Prostate gland (tissue), 2 donors: ENCODE measurements at regions not wholly inside any gene's neighbourhood (a gene's known extent, or its start where the extent isn't known, plus 50 kb on each side); places are given as distances from the start of the nearest gene placed in this dataset.

ENCODE experiments used
- DNase-seq: peaks from one replicate; pipeline ENCODE4 v3.0.0-alpha.2; 2019; ENCODE audit warnings: low spot score
- H3K27ac ChIP-seq, 2 donors: fragments of 200-600 bp; sonication (generic); 2 replicates each; pipeline ENCODE4 v1.5.1; 2017 to 2019
- H3K27me3 ChIP-seq: fragments of 200-600 bp; sonication (generic); replicated peaks from 2 replicates; pipeline ENCODE4 v1.5.1; 2019; ENCODE audit not compliant: insufficient read depth
- H3K36me3 ChIP-seq, 2 donors: fragments of 200-600 bp; sonication (generic); 1 replicate in 1 of 2; 2 replicates in 1 of 2; pipeline versions ENCODE4 v1.5.1 to v1.8.1; 2017 to 2019
- H3K4me1 ChIP-seq: fragments of 200-600 bp; sonication (generic); replicated peaks from 2 replicates; pipeline ENCODE4 v1.5.1; 2019
- H3K4me3 ChIP-seq, 2 donors: fragments of 200-600 bp; sonication (generic); 2 replicates each; pipeline ENCODE4 v1.5.1; 2017 to 2019
- H3K9me3 ChIP-seq: fragments of 200-600 bp; sonication (generic); 2 replicates; pipeline ENCODE4 v1.5.1; 2017
- CTCF ChIP-seq, 4 experiments: fragments of 200-600 bp in 2 of 4; fragments of 450-650 bp in 2 of 4; sonication (generic) in 2 of 4; IDR thresholded peaks; 1 replicate in 3 of 4; 2 replicates in 1 of 4; pipeline ENCODE4 v1.5.1; 2016 to 2019; ENCODE audit warnings: antibody characterized with exemption in 4 of 4, mild to moderate bottlenecking in 2 of 4, moderate library complexity in 2 of 4
- POLR2A ChIP-seq: fragments of 450-650 bp; IDR thresholded peaks from one replicate; pipeline ENCODE4 v1.6.1; 2016; ENCODE audit warnings: antibody characterized with exemption, mild to moderate bottlenecking
- POLR2AphosphoS5 ChIP-seq: sonication (generic); formaldehyde crosslinking; IDR thresholded peaks from one replicate; pipeline ENCODE4 v1.6.1; 2017; ENCODE audit warnings: antibody characterized with exemption
- WGBS: methylation state at CpG from one replicate; pipeline ENCODE4 v1.1.5; 2018; 5-methylcytosine and 5-hydroxymethylcytosine counted together
- intact Hi-C: fragments of 100-400 bp; cut with DNase I; formaldehyde crosslinking; loops from one replicate; pipeline ENCODE4 v1.14.2; 2022

GRCh38 chr4:29983890-29984289 is 736.3 kb upstream of the PCDH7 start:
- H3K9me3 ChIP-seq = no peaks in the 10 kb centered on the region
- no peak overlapping the region for H3K4me3 ChIP-seq
- H3K27me3 ChIP-seq = no peaks in the 10 kb centered on the region
- intact Hi-C loops = no loop called here
- H3K4me1 ChIP-seq = no peaks in the 10 kb centered on the region
- WGBS = 83% methylated on average over 3 of the region's 3 CpGs
- DNase-seq = no peak
- TF ChIP-seq POLR2AphosphoS5 (no peak), CTCF (IDR thresholded peaks at IDR 0.05) (no peak), POLR2A (no peak)
- H3K36me3 ChIP-seq = no peaks in the 10 kb centered on the region
- no peak overlapping the region for H3K27ac ChIP-seq

DNA sequence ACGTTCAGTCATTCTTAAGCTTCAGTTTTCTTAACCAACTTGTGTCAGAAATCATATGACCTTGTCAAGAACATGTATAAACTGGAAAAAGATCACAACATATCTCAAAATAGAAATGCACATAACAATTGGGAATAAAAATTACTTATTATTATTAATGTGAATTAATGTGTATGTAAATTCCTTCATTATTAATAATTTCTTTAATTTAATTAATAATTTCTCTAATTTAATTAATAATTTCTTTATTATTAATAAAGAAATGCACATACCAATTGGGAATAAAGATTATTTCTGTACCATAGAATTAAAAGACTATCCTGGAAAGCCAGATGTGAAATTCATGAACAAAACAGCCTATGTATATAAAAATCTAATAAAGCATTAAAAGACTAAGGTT is 718.5 kb upstream of the PCDH7 start:
- no peak for DNase-seq
- no peak overlapping the region for H3K27ac ChIP-seq
- no peaks in the 10 kb centered on the region for H3K27me3 ChIP-seq
- H3K36me3 ChIP-seq = no peaks in the 10 kb centered on the region
- intact Hi-C loops = no loop called here
- H3K4me3 ChIP-seq = no peak overlapping the region
- no peak for TF ChIP-seq POLR2A
- TF ChIP-seq POLR2AphosphoS5 = no peak
- no peak for TF ChIP-seq CTCF (IDR thresholded peaks at IDR 0.05)
- no peaks in the 10 kb centered on the region for H3K4me1 ChIP-seq
- no peaks in the 10 kb centered on the region for H3K9me3 ChIP-seq
- WGBS = 75% methylated on average over 1 of the region's 1 CpG

- Histone ChIP-seq H3K27me3 (no peaks in the 10 kb centered on the region), H3K4me3 (no peak overlapping the region), H3K27ac (no peak overlapping the region), H3K36me3 (no peaks in the 10 kb centered on the region), H3K9me3 (no peaks in the 10 kb centered on the region), H3K4me1 (no peaks in the 10 kb centered on the region)
- intact Hi-C loops = no loop called here
- WGBS = 92% methylated on average over 3 of the region's 3 CpGs
- no peak for TF ChIP-seq CTCF (IDR thresholded peaks at IDR 0.05)
- no peak for TF ChIP-seq POLR2AphosphoS5
- no peak for TF ChIP-seq POLR2A
- no peak for DNase-seq
Observed at GRCh38 chr4:30002341-30002740, 717.8 kb upstream of the PCDH7 start.

DNA sequence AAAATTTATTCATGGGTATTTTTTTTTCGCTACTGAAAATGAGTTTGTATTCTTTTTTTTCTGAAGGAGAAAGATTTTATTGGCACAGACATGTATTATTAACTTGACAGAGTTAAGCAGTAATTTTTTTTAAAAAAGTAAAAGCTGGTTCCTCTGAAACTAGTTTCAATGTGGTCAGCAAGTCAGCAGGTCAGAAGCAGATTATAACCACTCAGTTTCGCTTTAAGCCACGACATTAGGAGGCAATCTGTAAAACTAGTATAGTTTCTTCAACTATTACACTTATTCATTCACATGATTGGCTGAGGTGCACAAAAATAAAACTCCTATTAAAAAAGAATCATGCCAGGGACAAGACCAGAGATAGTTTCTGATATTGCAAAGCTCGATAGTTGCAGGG is 714.2 kb upstream of the PCDH7 start:
- TF ChIP-seq POLR2A = no peak
- TF ChIP-seq POLR2AphosphoS5 = no peak
- TF ChIP-seq CTCF (IDR thresholded peaks at IDR 0.05) = no peak
- intact Hi-C loops = no loop called here
- WGBS = 77% methylated on average over 4 of the region's 4 CpGs

GRCh38 chr4:30024526-30024925 is 695.6 kb upstream of the PCDH7 start:
- H3K27me3 ChIP-seq = no peaks in the 10 kb centered on the region
- no peak overlapping the region for H3K4me3 ChIP-seq
- H3K9me3 ChIP-seq = no peaks in the 10 kb centered on the region
- DNase-seq = no peak
- no peaks in the 10 kb centered on the region for H3K4me1 ChIP-seq
- TF ChIP-seq CTCF (IDR thresholded peaks at IDR 0.05) = no peak
- TF ChIP-seq POLR2A = no peak
- no peak for TF ChIP-seq POLR2AphosphoS5
- intact Hi-C loops = no loop called here
- 88% methylated on average over 2 of the region's 2 CpGs for WGBS
- no peak overlapping the region for H3K27ac ChIP-seq
- H3K36me3 ChIP-seq = no peaks in the 10 kb centered on the region

More for the DNA sequence above, 714.2 kb upstream of the PCDH7 start:
- no peak overlapping the region for H3K27ac ChIP-seq
- no peaks in the 10 kb centered on the region for H3K4me1 ChIP-seq
- no peak for DNase-seq
- H3K9me3 ChIP-seq = no peaks in the 10 kb centered on the region
- H3K36me3 ChIP-seq = no peaks in the 10 kb centered on the region
- H3K4me3 ChIP-seq = no peak overlapping the region
- H3K27me3 ChIP-seq = no peaks in the 10 kb centered on the region
